Suprapubic skin (tissue), 4 donors: ENCODE measurements at regions not wholly inside any gene's neighbourhood (a gene's known extent, or its start where the extent isn't known, plus 50 kb on each side); places are given as distances from the start of the nearest gene placed in this dataset.

Source experiments
- POLR2A ChIP-seq, 2 donors: fragments of 450-650 bp; IDR thresholded peaks; one replicate each; pipeline ENCODE4 v1.6.1; 2017; ENCODE audit warnings: antibody characterized with exemption in 2 of 2, mild to moderate bottlenecking in 2 of 2, moderate library complexity in 2 of 2
- POLR2AphosphoS5 ChIP-seq, 3 donors: sonication (generic); formaldehyde crosslinking; IDR thresholded peaks; one replicate each; pipeline ENCODE4 v1.6.1; 2017; ENCODE audit warnings: antibody characterized with exemption in 3 of 3
- TF ChIP-seq, protein P1 (sequence below), 2 donors: fragments of 200-600 bp in 1 of 2; fragments of 450-650 bp in 1 of 2; sonication (generic) in 1 of 2; IDR thresholded peaks; one replicate each; pipeline ENCODE4 v1.5.1; 2016 to 2019; ENCODE audit warnings: antibody characterized with exemption in 2 of 2, mild to moderate bottlenecking in 1 of 2, moderate library complexity in 1 of 2

DNA sequence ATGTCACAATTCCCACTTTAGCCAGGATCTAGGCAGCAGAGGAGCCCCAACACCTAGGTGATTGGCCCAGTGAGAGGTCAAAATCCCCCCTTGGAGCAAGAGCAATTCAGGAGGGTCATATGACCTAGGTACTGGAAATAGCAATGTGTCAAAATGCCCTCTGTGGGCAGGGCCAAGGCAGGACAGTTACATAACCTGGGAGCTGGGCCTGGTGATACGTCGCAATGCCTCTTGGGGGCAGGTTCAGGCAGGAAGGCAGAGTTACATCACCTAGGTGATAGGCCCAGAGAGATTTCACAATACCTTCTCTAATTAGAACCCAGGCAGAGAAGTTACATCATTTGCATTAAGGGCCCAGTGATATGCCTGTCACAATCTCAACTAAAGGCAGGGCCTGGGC is 1906.3 kb downstream of the TP53TG3F start:
- TF ChIP-seq, protein P1, sequence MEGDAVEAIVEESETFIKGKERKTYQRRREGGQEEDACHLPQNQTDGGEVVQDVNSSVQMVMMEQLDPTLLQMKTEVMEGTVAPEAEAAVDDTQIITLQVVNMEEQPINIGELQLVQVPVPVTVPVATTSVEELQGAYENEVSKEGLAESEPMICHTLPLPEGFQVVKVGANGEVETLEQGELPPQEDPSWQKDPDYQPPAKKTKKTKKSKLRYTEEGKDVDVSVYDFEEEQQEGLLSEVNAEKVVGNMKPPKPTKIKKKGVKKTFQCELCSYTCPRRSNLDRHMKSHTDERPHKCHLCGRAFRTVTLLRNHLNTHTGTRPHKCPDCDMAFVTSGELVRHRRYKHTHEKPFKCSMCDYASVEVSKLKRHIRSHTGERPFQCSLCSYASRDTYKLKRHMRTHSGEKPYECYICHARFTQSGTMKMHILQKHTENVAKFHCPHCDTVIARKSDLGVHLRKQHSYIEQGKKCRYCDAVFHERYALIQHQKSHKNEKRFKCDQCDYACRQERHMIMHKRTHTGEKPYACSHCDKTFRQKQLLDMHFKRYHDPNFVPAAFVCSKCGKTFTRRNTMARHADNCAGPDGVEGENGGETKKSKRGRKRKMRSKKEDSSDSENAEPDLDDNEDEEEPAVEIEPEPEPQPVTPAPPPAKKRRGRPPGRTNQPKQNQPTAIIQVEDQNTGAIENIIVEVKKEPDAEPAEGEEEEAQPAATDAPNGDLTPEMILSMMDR (IDR thresholded peaks at IDR 0.05), result no peak
- TF ChIP-seq POLR2A (IDR thresholded peaks at IDR 0.05), result no peak
- TF ChIP-seq POLR2AphosphoS5 (IDR thresholded peaks at IDR 0.05), result peak in 1 of 3 donors; percentile 67
